ENCODE measurements at regions not wholly inside any gene's neighbourhood (a gene's known extent, or its start where the extent isn't known, plus 50 kb on each side); places are given as distances from the start of the nearest gene placed in this dataset.

DNA sequence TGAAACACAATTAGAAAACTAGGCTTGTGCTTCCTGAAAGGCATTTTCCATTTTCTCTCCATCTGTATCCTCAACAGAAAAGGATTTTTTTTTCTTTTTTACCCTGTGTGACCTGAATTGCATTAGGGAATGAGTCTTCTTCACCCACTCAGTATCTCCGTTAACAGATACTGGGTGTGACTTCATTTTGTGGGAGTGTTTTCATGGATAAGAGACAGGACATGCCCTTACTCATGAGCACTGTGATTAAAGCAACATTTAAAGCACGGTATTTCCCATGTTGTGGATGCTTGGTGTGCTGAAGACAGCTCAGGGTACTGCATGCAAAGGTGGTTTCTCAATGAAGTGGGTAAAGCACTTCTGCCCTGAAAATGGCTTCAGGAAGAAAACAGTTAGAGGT, 1397.3 kb upstream of the TMEM132C start:
- no peaks in the 10 kb centered on the region for H3K9me3 ChIP-seq
- intact Hi-C loops (cut with DNase I; ENCODE audit: low total_unique reads) (loop anchor here (10.0 kb wide), 1 partner anchor 1335 kb away; no protein-coding TSS in a partner anchor), in situ Hi-C loops (cut with MboI; ENCODE audit: low sequenced_read_pairs in 4 of 4) (no loop called here)
- H3K4me1 ChIP-seq: no peaks in the 10 kb centered on the region
- no peaks in the 10 kb centered on the region for H3K27me3 ChIP-seq
- TF ChIP-seq POLR2A (IDR thresholded peaks at IDR 0.05) (no peak), CTCF (IDR thresholded peaks at IDR 0.05 in 4 of 5, conservative IDR thresholded peaks at IDR 0.05 in 1 of 5) (no peak)
- H3K36me3 ChIP-seq: no peaks in the 10 kb centered on the region
- H3K4me3 ChIP-seq: no peak overlapping the region
- no peak overlapping the region for H3K27ac ChIP-seq
- DNase-seq (no peak), ATAC-seq (no peak)

- H3K27me3 ChIP-seq: no peaks in the 10 kb centered on the region
- no peaks in the 10 kb centered on the region for H3K9me3 ChIP-seq
- in situ Hi-C loops (cut with MboI; ENCODE audit: low sequenced_read_pairs in 4 of 4) (no loop called here), intact Hi-C loops (cut with DNase I; ENCODE audit: low total_unique reads) (loop anchor here (2.0 to 10.0 kb wide), 2 partner anchors 1339 to 1691 kb away; no protein-coding TSS in a partner anchor)
- no peak for ATAC-seq
- TF ChIP-seq CTCF (IDR thresholded peaks at IDR 0.05 in 4 of 5, conservative IDR thresholded peaks at IDR 0.05 in 1 of 5) (no peak), POLR2A (IDR thresholded peaks at IDR 0.05) (no peak)
- H3K27ac ChIP-seq: no peak overlapping the region
- no peak overlapping the region for H3K4me3 ChIP-seq
- no peaks in the 10 kb centered on the region for H3K36me3 ChIP-seq
- DNase-seq: no peak
- H3K4me1 ChIP-seq: no peaks in the 10 kb centered on the region
Observed at GRCh38 chr12:126873701-126874100, 1393.3 kb upstream of the TMEM132C start.

DNA sequence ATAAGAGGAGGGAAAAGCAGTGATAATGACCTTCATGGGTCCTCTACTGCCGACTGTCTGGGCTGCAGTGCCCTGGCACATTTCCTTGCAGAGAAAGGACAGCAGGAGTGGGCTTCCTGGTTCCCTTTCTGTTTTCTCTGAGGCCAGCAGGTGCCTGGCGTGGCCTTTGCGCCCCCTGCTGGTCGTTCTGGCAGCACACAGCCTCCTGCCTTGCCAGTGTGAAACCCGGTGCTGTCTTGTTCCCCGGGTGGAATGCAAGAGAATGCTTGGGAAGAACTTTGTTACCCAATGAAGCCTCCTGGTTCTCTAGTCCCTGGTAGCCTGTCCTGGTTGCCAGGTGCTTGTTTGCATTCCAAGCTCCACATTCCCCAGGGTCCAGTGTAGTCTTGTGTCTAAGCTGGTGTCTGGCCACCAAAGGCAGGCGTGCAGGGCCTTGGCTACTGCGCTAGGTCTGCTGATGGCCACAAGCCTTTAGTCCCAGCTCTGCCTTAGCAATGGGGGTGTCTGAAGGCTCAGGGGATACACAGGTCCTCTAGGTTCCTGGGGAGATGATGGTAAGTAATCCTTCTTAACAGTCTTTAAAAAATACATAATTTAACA, 1392.4 kb upstream of the TMEM132C start:
- no peak for ATAC-seq

DNA sequence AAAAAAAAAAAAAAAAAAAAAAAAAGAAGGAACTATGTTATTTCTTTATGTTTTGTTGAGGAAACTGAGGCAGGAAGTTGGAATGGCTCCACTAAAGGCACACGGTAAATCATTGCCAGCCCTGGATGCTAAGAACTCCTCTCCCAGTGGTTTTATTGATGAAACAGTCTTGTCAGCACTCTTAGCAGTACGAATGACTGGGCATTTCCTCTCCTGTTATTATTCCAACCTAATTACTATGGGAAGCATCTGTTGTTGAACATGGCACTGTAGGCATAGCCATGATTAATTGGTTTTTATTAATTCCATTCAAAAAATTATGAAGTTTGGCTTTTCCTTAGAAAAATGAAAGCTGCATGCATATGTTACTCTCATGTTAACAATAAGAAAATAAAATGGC, 1387.1 kb upstream of the TMEM132C start:
- H3K27ac ChIP-seq: no peak overlapping the region
- H3K4me3 ChIP-seq: no peak overlapping the region
- H3K36me3 ChIP-seq: no peaks in the 10 kb centered on the region
- in situ Hi-C loops (cut with MboI; ENCODE audit: low sequenced_read_pairs in 4 of 4) (no loop called here), intact Hi-C loops (cut with DNase I; ENCODE audit: low total_unique reads) (loop anchor here (10.0 kb wide), 1 partner anchor 1345 kb away; no protein-coding TSS in a partner anchor)
- no peaks in the 10 kb centered on the region for H3K27me3 ChIP-seq
- DNase-seq (no peak), ATAC-seq (no peak)
- H3K9me3 ChIP-seq: no peaks in the 10 kb centered on the region
- TF ChIP-seq POLR2A (IDR thresholded peaks at IDR 0.05): no peak
- no peak for TF ChIP-seq CTCF (IDR thresholded peaks at IDR 0.05 in 4 of 5, conservative IDR thresholded peaks at IDR 0.05 in 1 of 5)
- H3K4me1 ChIP-seq: no peaks in the 10 kb centered on the region

More for the DNA sequence above, 1392.4 kb upstream of the TMEM132C start:
- intact Hi-C loops (cut with DNase I; ENCODE audit: low total_unique reads) (loop anchor here (2.0 to 10.0 kb wide), 2 partner anchors 1340 to 1692 kb away; no protein-coding TSS in a partner anchor), in situ Hi-C loops (cut with MboI; ENCODE audit: low sequenced_read_pairs in 4 of 4) (no loop called here)
- DNase-seq: peak in 1 of 2 donors; percentile 2
- Histone ChIP-seq H3K27me3 (no peaks in the 10 kb centered on the region), H3K36me3 (no peaks in the 10 kb centered on the region), H3K9me3 (no peaks in the 10 kb centered on the region), H3K4me1 (no peaks in the 10 kb centered on the region), H3K27ac (no peak overlapping the region), H3K4me3 (no peak overlapping the region)
- TF ChIP-seq CTCF (IDR thresholded peaks at IDR 0.05 in 4 of 5, conservative IDR thresholded peaks at IDR 0.05 in 1 of 5) (peak; percentile 26 to 73 (median 45)), POLR2A (IDR thresholded peaks at IDR 0.05) (no peak)

GRCh38 chr12:126883697-126884096, 1383.3 kb upstream of the TMEM132C start:
- intact Hi-C loops (cut with DNase I; ENCODE audit: low total_unique reads) (no loop called here), in situ Hi-C loops (cut with MboI; ENCODE audit: low sequenced_read_pairs in 4 of 4) (no loop called here)
- Histone ChIP-seq H3K27ac (no peak overlapping the region), H3K9me3 (no peaks in the 10 kb centered on the region), H3K4me1 (no peaks in the 10 kb centered on the region), H3K27me3 (no peaks in the 10 kb centered on the region), H3K36me3 (no peaks in the 10 kb centered on the region), H3K4me3 (no peak overlapping the region)
- no peak for TF ChIP-seq CTCF (IDR thresholded peaks at IDR 0.05 in 4 of 5, conservative IDR thresholded peaks at IDR 0.05 in 1 of 5)
- TF ChIP-seq POLR2A (IDR thresholded peaks at IDR 0.05): no peak
- ATAC-seq (no peak), DNase-seq (no peak)

Data from gastrocnemius medialis (tissue), 4 donors.